Hepatocyte (in vitro differentiated cells): ENCODE measurements at regions not wholly inside any gene's neighbourhood (a gene's known extent, or its start where the extent isn't known, plus 50 kb on each side); places are given as distances from the start of the nearest gene placed in this dataset.

Source experiments
- EZH2 ChIP-seq: fragments of 200-600 bp; sonication (generic); IDR thresholded peaks from 2 replicates; pipeline ENCODE4 v1.6.1; 2016; ENCODE audit warnings: antibody characterized with exemption, mild to moderate bottlenecking, borderline replicate concordance
- EZH2phosphoT487 ChIP-seq: fragments of 200-600 bp; sonication (generic); IDR thresholded peaks from one replicate; pipeline ENCODE4 v1.6.1; 2018; ENCODE audit warnings: antibody characterized with exemption, mild to moderate bottlenecking, low read depth, moderate library complexity; ENCODE audit not compliant: unreplicated experiment, severe bottlenecking
- TF ChIP-seq, protein P1 (sequence below): fragments of 200-600 bp; sonication (generic); IDR thresholded peaks from 2 replicates; pipeline ENCODE4 v1.5.1; 2016; ENCODE audit warnings: antibody characterized with exemption, mild to moderate bottlenecking; ENCODE audit not compliant: poor library complexity

DNA sequence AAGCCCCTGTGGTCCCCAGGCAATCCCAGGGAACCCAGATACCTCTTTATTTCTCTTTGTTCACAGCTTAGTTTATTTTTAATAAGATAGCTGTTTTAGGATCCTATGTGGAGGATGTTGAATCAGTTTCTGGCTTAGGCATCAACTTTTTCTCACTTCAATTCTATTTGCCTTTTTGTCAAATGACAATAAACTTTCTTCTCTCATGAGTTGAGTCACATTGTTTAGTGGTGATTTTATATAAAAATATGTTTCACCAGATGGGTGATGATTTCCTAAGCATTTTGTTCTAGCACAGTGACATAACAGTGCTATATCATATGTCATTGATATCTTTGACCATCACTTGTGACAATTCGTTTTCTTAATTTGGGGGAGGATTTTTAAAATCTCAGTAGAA lies 198.1 kb upstream of the PUDP start:
- TF ChIP-seq, protein P1, sequence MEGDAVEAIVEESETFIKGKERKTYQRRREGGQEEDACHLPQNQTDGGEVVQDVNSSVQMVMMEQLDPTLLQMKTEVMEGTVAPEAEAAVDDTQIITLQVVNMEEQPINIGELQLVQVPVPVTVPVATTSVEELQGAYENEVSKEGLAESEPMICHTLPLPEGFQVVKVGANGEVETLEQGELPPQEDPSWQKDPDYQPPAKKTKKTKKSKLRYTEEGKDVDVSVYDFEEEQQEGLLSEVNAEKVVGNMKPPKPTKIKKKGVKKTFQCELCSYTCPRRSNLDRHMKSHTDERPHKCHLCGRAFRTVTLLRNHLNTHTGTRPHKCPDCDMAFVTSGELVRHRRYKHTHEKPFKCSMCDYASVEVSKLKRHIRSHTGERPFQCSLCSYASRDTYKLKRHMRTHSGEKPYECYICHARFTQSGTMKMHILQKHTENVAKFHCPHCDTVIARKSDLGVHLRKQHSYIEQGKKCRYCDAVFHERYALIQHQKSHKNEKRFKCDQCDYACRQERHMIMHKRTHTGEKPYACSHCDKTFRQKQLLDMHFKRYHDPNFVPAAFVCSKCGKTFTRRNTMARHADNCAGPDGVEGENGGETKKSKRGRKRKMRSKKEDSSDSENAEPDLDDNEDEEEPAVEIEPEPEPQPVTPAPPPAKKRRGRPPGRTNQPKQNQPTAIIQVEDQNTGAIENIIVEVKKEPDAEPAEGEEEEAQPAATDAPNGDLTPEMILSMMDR, result no peak
- no peak for TF ChIP-seq EZH2phosphoT487
- TF ChIP-seq EZH2, result no peak
